Keratinocyte (primary cell): ENCODE measurements at regions not wholly inside any gene's neighbourhood (a gene's known extent, or its start where the extent isn't known, plus 50 kb on each side); places are given as distances from the start of the nearest gene placed in this dataset.

Source experiments
- CTCF ChIP-seq, 3 experiments: IDR thresholded peaks in 1 of 3; conservative IDR thresholded peaks in 1 of 3; optimal IDR thresholded peaks in 1 of 3; 2 replicates in 2 of 3; 3 replicates in 1 of 3; pipeline versions ENCODE3 to v1.5.1; 2011; ENCODE audit warnings: low read length in 3 of 3, mild to moderate bottlenecking in 3 of 3, moderate library complexity in 2 of 3, control low read depth in 1 of 3, inconsistent platforms in 1 of 3; ENCODE audit not compliant: insufficient read depth in 2 of 3; ENCODE audit errors: extremely low read depth in 1 of 3
- EZH2 ChIP-seq: IDR thresholded peaks from one replicate; pipeline ENCODE4 v1.6.1; 2012; ENCODE audit warnings: inconsistent platforms, mild to moderate bottlenecking, low read length, moderate library complexity

GRCh38 chr1:185608177-185608576 lies 126.0 kb upstream of the HMCN1 start:
- TF ChIP-seq EZH2 (no peak), CTCF (optimal IDR thresholded peaks at IDR 0.05 in 1 of 3, IDR thresholded peaks at IDR 0.05 in 1 of 3, conservative IDR thresholded peaks at IDR 0.05 in 1 of 3; ENCODE audit: extremely low read depth in 1 of 3, insufficient read depth in 2 of 3, low read length in 3 of 3) (no peak)
